OCI-M2 (cell line): ENCODE measurements at regions not wholly inside any gene's neighbourhood (a gene's known extent, or its start where the extent isn't known, plus 50 kb on each side); places are given as distances from the start of the nearest gene placed in this dataset.
"Not testable (repeated sequence)": the region's sequence is repeated elsewhere in the genome, so short reads cannot be mapped to it uniquely, and the experiment has no call there.

Experiments
- DNase-seq: peaks from one replicate; lab custom pipeline; 2025; ENCODE audit not compliant: unreplicated experiment; lab: John Stamatoyannopoulos, UW

GRCh38 chr14:98931911-98932310, 340.1 kb downstream of the BCL11B start:
- DNase-seq: no peak

GRCh38 chr14:98932431-98933325, 339.3 kb downstream of the BCL11B start:
- DNase-seq: no peak

DNA sequence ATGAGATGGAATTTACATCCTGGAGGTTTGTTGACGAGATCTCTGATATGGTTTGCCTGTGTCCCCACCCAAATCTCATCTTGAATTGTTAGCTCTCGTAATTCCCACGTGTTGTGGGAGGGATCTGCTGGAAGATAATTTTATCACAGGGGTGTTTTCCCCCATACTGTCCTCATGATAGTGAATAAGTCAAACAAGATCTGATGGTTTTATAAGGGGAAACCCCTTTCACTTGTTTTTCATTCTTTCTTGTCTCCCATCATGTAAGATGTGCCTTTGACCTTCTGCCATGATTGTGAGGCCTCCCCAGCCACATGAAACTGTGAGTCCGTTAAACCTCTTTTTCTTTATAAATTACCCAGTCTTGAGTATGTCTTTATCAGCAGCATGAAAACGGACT, 337.4 kb downstream of the BCL11B start:
- not testable (repeated sequence) for DNase-seq

GRCh38 chr14:98935921-98936320, 336.1 kb downstream of the BCL11B start:
- DNase-seq: no peak

DNA sequence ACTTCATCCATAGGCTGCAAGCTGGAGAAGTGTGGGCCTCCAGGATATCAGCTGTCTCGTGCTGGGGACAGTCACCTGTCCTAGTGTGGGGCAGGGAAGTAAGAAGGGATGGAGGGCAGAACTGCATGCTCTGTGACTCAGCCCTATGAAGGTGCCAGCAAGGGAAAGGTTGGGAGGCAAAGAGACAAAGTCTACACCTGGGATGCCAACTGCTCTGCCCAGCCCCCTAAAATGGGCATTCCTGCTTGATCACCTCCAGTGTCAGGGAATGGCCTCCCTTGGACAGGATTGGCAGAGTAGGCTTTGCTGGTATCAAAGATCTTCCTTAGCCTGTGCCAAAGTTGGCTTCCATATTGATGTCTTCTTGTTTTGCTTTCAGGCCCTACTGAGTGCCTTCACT, 335.0 kb downstream of the BCL11B start:
- no peak for DNase-seq

DNA sequence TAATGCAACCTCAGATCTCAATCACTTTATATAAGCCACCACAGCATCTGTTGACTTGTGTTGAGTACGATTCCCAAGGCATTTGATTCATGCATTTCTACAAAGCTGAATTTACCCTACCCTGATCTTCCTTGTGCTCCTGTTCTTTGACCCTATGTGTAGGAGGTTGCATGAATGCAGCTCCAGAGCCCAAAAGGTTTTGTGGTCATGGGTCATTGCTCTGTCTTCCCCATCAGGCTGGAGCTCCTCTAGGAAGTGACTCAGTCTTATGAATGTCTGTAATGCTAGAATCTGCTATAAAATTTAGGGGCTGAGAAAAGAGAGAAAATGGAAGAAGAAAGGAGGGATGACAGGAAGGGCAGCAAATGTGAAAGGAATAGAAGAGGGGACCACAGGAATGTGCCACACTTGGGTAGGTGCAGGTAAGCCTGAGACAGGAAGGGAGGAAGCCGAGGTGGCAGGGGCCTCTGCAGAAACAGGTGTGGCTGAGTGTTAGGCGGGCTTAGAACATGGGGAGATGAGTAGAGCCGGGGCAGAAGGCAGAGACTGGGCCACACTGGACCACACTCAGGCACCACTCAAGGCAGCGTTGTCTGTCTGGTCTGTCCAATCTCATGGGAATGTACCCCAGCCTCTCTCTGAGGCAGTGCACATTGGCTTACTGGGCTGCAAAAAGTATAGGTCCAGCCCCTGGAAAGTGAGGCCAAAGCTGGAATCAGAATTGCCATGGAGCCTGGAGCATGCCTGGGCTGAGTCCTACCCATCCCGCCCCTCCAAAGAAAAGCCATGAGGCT, 334.1 kb downstream of the BCL11B start:
- no peak for DNase-seq

- DNase-seq: no peak
Observed at GRCh38 chr14:98940693-98941437, 331.1 kb downstream of the BCL11B start.

DNA sequence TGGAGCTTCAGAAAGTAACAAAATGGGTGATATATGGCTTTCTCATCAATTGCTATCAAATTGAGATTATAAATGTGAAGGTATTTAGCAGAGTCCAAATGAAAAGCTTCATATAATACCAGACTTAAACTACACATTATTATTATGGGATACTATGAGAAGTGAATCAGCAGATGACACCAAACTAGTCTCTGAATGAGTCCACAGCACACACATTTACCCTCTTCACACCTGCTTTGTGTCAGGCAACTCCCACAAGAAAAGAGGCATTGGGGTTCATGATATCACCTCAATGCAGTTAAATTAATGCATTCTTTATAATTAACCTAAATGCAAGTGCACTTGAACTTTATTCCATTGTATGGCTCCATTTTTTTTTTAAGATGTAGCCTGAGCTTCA, 330.5 kb downstream of the BCL11B start:
- DNase-seq: no peak

DNA sequence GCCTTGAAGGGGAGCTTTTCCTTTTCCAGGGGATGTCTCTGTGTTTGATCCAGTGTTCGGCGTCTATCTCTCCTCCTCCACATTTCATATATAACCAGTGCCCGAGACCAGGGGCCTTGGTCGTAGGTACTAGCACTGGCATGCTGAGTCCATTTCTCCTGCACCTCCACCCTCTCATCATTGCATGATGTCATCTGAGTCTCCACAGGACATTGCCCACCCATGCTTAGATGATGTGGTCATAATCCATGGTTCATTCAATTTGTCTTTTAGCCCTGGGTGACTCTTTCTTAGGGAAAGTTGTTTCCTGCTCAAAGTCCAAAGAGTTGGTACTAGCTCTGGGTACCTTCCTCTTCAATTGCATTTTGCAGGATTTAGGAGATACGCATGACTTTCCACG, 328.1 kb downstream of the BCL11B start:
- no peak for DNase-seq

DNA sequence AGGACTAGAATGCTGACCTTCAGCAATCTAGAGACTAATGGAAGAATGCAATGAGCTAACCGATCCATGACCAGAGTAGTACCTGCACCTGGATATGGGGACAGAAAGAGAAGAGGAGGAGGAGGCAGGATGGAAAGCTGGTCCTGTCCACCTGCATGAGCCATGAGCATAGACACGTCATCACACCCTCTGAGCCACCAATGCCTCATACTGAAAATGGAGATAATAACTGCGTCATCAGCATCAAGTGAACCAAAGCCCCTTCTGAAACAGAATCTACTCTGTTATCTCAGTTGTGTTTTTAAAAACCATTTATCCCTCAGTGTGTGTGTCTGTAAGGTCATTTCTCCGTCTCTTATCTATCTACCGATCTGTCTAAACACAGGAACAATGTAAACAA, 327.0 kb downstream of the BCL11B start:
- DNase-seq: no peak

DNA sequence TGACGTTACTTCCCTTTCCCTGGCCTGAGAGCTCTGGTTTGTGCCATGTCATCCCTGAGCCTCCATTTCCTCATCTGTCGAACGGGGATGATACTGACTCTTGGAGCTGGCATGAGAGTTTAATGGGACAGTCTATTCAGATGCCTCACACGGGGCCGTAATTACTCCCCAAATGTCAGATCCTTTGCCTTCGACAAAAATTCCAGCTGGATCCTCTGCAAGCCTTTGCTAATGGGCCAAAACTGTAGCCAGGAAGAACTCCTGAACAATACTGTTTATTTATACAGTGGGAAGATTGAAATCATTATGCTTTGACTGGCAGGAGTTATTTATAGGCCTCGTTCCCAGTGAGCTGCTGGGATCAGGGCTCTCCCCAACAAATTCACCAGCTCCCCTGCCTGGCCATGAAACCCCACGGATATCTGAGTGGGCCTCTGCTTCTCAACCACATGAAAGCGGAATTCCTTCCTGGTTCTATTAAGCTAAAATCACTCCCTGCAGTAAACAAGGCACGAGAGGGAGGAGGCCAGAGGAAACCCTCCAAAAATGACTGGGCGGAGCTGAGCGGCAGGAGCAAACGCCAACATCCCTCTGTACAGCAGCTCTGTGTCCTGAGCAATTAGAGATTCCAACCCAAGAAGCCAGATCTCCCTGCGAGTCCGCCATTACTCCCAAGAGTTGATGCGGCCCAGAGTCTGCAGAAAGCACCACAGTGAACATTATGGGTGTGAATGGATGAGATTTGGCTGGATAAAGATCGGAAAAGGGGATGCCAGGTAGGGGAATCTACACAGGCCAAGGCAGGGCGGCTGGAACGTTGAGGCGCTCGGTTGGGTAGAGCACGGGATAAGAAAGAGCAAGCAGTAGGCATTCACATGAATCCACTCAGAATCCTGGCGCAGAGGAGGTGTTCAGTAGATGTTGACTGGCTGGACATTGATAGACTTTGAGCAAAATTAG, 326.1 kb downstream of the BCL11B start:
- DNase-seq: no peak

DNA sequence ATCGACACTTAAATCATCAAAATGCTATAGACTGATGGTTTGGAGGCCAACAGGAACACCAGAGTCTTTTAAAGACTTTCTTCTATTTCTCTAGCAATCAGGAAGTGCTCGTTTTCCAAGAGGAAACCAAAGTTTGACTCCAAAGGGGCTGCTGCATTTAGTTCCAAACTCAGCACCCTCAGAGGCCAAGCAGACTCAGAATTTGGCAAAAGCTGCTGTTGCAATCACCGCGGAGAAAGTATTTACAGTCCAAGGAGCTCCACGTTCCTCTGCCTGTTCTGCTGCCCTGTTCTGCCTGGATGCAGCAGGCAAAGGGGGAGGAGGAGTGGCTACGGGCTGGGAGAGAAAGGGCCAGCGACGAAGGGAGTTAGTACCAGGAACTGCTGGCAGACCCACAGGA, 325.1 kb downstream of the BCL11B start:
- DNase-seq: no peak

GRCh38 chr14:98947911-98948595, 323.9 kb downstream of the BCL11B start:
- no peak for DNase-seq

GRCh38 chr14:98949051-98949450, 322.9 kb downstream of the BCL11B start:
- DNase-seq: no peak

GRCh38 chr14:98949481-98950135, 322.4 kb downstream of the BCL11B start:
- DNase-seq: no peak

GRCh38 chr14:98950353-98950895, 321.6 kb downstream of the BCL11B start:
- DNase-seq: no peak

DNA sequence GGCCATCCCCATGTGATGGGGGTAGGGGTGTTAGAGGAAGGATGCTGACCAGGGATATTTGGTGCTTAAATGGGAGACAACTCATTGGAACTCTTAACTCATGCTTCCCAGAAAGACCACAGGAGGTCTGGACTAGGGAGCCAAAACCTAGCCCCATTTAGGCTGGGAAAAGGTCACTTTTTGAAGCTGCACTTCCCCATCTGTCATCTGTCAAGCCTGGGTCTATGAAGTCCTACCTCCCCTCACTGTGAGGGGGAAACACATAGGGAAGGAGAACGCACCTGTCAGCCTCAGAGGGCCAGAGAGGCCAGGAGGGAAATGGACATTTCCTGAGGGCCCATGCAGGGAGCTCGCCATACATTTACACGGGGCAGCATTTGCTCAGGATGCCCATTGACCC, 321.0 kb downstream of the BCL11B start:
- no peak for DNase-seq

DNA sequence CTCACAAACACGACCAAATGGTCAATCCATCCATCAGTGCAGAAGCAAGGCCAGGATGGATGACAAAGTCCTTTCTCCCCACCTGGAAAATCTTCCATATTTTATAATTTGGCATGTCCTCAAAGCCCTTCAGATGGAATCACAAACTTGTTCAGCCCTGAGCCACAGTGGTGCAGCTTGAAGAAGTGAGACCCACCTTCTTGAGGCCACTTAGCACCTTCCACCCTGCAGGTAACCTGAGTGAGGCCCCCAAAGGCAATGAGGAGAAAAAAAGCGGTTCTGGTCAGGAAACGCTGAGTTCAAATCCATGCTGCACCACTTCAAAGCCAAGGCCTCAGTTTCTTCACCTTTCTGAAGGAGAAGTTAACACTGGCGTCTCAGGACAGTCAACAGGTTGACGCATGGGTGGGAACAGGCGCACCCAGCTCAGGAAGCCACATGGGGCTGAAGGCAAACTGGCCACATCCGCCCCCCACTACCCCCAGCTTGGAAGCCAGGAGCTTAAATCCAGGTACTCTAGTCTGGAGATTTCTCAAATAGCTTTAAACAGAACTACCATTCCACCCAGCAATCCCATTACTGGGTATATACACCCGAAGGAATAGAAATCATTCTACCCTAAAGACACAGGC, 320.4 kb downstream of the BCL11B start:
- DNase-seq: no peak
